ENCODE measurements at regions not wholly inside any gene's neighbourhood (a gene's known extent, or its start where the extent isn't known, plus 50 kb on each side); places are given as distances from the start of the nearest gene placed in this dataset.

DNA sequence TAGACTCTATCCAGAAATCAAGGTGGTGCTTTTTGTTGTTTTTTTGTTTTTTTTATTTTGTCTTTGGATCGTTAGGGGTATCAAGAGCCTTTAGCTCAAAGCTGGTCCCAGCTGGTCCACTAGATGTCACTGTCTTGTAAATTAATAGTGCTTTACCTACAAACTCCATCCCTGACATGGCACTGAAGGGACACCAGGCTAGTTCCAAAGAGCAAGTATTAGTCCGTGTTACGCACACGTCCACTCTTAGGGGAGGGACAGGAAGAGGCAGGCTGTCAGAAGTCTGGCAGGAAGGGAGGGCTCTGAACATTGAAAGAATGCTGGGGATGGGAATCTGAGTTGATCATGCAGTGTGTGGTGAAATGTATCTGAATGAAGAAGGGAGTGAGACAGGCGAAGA, 85.9 kb upstream of the CCBE1 start:
- no peak for TF ChIP-seq POLR2AphosphoS2 (IDR thresholded peaks at IDR 0.05; ENCODE audit: low read depth, low read length)
- TF ChIP-seq RBBP5 (conservative IDR thresholded peaks at IDR 0.05), result no peak
- TF ChIP-seq TAF1 (IDR thresholded peaks at IDR 0.05; ENCODE audit: borderline replicate concordance, low read depth, low read length), result no peak
- TF ChIP-seq, protein P1, sequence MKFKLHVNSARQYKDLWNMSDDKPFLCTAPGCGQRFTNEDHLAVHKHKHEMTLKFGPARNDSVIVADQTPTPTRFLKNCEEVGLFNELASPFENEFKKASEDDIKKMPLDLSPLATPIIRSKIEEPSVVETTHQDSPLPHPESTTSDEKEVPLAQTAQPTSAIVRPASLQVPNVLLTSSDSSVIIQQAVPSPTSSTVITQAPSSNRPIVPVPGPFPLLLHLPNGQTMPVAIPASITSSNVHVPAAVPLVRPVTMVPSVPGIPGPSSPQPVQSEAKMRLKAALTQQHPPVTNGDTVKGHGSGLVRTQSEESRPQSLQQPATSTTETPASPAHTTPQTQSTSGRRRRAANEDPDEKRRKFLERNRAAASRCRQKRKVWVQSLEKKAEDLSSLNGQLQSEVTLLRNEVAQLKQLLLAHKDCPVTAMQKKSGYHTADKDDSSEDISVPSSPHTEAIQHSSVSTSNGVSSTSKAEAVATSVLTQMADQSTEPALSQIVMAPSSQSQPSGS (IDR thresholded peaks at IDR 0.05; ENCODE audit: low read length), result no peak
- 0 out of 2 replicates have a peak, but pooled peaks have one; percentile 13 for TF ChIP-seq YY1 (IDR thresholded peaks at IDR 0.05; ENCODE audit: low read depth, low read length)

Data from GM12878 (cell line).